ENCODE measurements at regions not wholly inside any gene's neighbourhood (a gene's known extent, or its start where the extent isn't known, plus 50 kb on each side); places are given as distances from the start of the nearest gene placed in this dataset.
A peak's percentile ranks its signal among the peaks of the same experiment; 100 is the strongest.
"Not testable (repeated sequence)": the region's sequence is repeated elsewhere in the genome, so short reads cannot be mapped to it uniquely, and the experiment has no call there.

- no peak for DNase-seq (ENCODE audit: low read depth)
Observed at GRCh38 chr5:157944077-157944633, 85.2 kb upstream of the CLINT1 start.

- no peak for DNase-seq (ENCODE audit: low read depth)
Observed at GRCh38 chr5:157942595-157942994, 83.7 kb upstream of the CLINT1 start.

GRCh38 chr5:157941616-157942015 is 82.7 kb upstream of the CLINT1 start:
- no peak for DNase-seq (ENCODE audit: low read depth)

GRCh38 chr5:157938101-157938500 is 79.2 kb upstream of the CLINT1 start:
- DNase-seq (ENCODE audit: low read depth): not testable (repeated sequence)

- DNase-seq (ENCODE audit: low read depth): not testable (repeated sequence)
Observed at GRCh38 chr5:157936776-157937501, 78.0 kb upstream of the CLINT1 start.

GRCh38 chr5:157934600-157934999 is 75.7 kb upstream of the CLINT1 start:
- no peak for DNase-seq (ENCODE audit: low read depth)

GRCh38 chr5:157933005-157933404 is 74.1 kb upstream of the CLINT1 start:
- no peak for DNase-seq (ENCODE audit: low read depth)

GRCh38 chr5:157930710-157931109 is 71.8 kb upstream of the CLINT1 start:
- DNase-seq (ENCODE audit: low read depth): no peak

- no peak for DNase-seq (ENCODE audit: low read depth)
Observed at GRCh38 chr5:157926977-157927376, 68.0 kb upstream of the CLINT1 start.

GRCh38 chr5:157925786-157926671 is 67.1 kb upstream of the CLINT1 start:
- DNase-seq (ENCODE audit: low read depth): no peak

- peak; percentile 21 for DNase-seq (ENCODE audit: low read depth)
Observed at GRCh38 chr5:157924931-157925729, 66.2 kb upstream of the CLINT1 start.

GRCh38 chr5:157924490-157924889 is 65.5 kb upstream of the CLINT1 start:
- DNase-seq (ENCODE audit: low read depth): no peak

- no peak for DNase-seq (ENCODE audit: low read depth)
Observed at GRCh38 chr5:157923765-157924164, 64.8 kb upstream of the CLINT1 start.

GRCh38 chr5:157922026-157922425 is 63.1 kb upstream of the CLINT1 start:
- no peak for DNase-seq (ENCODE audit: low read depth)

GRCh38 chr5:157920828-157921170 is 61.9 kb upstream of the CLINT1 start:
- DNase-seq (ENCODE audit: low read depth): no peak

GRCh38 chr5:157918811-157919742 is 60.1 kb upstream of the CLINT1 start:
- peak; percentile 28 for DNase-seq (ENCODE audit: low read depth)

- peak; percentile 85 for DNase-seq (ENCODE audit: low read depth)
Observed at GRCh38 chr5:157917899-157918809, 59.2 kb upstream of the CLINT1 start.

GRCh38 chr5:157917491-157917890 is 58.5 kb upstream of the CLINT1 start:
- DNase-seq (ENCODE audit: low read depth): no peak

GRCh38 chr5:157915638-157916037 is 56.7 kb upstream of the CLINT1 start:
- DNase-seq (ENCODE audit: low read depth): peak; percentile 33
